ENCODE measurements at regions not wholly inside any gene's neighbourhood (a gene's known extent, or its start where the extent isn't known, plus 50 kb on each side); places are given as distances from the start of the nearest gene placed in this dataset.
"Not testable (repeated sequence)": the region's sequence is repeated elsewhere in the genome, so short reads cannot be mapped to it uniquely, and the experiment has no call there.

DNA sequence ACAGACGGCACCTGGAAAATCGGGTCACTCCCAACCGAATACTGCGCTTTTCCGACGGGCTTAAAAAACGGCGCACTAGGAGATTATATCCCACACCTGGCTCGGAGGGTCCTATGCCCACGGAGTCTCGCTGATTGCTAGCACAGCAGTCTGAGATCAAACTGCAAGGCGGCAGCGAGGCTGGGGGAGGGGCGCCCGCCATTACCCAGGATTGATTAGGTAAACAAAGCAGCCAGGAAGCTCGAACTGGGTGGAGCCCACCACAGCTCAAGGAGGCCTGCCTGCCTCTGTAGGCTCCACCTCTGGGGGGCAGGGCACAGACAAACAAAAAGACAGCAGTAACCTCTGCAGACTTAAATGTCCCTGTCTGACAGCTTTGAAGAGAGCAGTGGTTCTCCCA, 64.5 kb downstream of the SLC30A10 start:
- not testable (repeated sequence) for H3K4me3 ChIP-seq, H3K27ac ChIP-seq

DNA sequence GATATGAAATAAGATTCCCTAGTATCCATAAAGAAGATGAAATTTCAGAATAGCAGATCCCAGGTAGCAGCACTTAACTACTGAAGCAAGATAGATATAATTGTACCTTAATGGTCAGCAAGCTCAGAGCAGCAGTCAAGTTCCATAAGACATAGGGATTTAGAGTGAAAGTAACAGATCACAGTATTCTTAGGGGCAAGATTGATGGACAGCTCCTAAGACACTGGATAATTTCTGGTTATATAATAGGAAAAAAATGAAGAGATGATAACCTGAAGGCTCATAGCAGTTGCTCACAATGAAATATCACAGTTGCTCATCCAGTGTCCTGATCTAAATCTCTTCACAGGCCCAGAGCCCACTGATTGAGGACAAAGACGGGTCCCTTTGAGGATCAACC, 66.0 kb downstream of the SLC30A10 start:
- Histone ChIP-seq H3K27ac (no peak overlapping the region), H3K4me3 (no peak overlapping the region)

DNA sequence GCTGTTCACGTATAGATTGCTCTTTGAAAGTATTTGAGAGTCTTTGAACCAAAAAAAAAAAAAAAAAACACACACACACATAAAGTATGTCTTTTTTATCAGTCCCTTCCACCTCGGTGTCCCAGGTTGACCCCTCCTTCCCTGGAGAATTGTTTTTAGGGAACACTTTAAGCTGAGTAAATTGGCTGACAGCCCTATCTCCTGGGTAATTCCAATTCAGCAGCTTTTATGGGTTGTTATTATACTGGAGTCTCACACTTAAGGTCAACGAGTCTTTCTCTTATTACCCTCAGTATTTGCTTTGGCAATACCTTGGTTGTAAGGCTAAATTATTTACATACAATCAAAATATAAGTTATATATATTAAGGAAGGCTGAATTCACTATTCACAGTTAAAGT, 69.4 kb downstream of the SLC30A10 start:
- no peak overlapping the region for H3K27ac ChIP-seq
- no peak overlapping the region for H3K4me3 ChIP-seq

DNA sequence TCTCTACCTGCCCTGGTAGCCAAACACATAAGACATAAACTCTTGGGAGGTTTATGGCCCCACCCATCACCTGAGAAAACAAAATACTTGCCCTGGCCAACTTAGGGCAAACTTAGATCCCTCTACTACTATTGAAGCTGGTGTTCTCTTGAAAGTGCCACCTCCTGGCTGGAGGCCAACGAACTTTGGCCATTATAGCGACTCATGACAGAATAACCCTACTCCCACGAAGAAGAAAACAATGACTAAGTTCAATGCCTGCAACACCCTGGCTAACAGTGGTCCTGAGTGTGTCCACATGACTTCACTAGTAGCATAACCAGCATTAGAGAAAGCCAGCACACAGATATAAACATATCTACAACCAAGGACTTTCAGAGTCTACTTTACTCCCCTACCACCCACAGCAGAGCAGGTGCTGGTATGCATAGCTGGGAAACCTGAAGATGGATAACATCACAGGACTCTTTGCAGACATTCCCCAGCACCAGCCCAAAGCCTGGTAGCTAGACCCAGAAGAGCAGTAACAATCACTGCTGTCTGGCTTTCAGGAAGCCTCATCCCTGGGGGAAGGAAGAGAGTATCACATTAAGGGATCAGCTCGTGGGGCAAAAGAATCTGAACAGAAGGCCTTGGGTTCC, 81.0 kb downstream of the SLC30A10 start:
- Histone ChIP-seq H3K27ac (no peak overlapping the region), H3K4me3 (no peak overlapping the region)

DNA sequence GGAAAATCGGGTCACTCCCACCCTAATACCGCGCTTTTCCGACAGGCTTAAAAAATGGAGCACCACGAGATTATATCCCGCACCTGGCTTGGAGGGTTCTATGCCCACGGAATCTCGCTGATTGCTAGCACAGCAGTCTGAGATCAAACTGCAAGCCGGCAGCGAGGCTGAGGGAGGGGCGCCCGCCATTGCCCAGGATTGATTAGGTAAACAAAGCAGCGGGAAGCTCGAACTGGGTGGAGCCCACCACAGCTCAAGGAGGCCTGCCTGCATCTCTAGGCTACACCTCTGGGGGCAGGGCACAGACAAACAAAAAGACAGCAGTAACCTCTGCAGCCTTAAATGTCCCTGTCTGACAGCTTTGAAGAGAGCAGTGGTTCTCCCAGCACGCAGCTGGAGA, 88.8 kb downstream of the SLC30A10 start:
- H3K4me3 ChIP-seq = not testable (repeated sequence)

DNA sequence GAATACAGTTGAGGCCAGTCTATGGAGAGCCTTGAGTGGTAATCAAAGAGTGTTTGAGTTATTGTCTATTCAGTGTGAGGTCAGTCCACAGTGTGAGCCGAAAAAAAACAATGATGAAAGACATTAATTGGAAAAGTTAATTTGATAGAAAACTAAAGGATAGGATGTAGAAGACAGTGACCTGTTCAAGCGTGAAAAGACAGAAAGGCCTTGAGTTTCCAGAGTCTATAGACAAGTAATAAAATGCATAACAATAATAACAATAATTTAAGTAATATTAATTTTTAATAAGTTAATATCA, 90.4 kb downstream of the SLC30A10 start:
- no peak overlapping the region for H3K27ac ChIP-seq
- no peak overlapping the region for H3K4me3 ChIP-seq

More for the DNA sequence above, 88.8 kb downstream of the SLC30A10 start:
- not testable (repeated sequence) for H3K27ac ChIP-seq

DNA sequence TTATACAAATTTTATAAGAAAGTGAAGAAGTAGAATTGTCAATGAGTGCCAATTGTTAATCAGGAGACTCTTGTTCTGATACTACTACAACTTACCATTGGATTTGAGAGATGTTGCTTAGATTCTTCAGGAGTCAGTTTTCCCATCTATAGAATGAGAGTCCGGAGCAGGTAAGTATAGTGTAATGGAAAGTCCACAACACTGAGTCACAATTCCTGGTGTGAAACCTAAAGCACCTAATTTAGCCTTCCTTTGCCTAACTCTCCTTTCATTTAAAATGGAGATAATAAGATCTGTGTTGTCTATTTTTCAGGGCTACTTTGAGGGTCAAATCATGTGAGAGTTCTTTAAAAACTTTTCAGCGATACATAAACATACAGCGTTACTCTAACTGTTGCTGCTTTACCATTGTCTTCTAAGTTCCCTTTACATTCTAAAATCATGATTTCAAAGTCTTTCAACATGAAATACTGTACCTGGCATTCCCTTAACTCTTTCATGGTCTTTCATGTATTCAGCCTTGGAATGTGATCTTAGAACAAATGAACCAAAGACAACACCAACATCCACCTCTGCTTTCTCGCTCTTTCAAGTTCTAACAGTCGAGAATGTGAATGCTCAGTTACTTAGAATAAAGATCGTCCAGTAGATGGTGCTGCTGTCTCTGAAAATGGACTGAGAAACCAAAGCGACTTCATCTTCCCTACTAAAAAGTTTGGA, 90.9 kb downstream of the SLC30A10 start:
- no peak overlapping the region for H3K4me3 ChIP-seq
- no peak overlapping the region for H3K27ac ChIP-seq

DNA sequence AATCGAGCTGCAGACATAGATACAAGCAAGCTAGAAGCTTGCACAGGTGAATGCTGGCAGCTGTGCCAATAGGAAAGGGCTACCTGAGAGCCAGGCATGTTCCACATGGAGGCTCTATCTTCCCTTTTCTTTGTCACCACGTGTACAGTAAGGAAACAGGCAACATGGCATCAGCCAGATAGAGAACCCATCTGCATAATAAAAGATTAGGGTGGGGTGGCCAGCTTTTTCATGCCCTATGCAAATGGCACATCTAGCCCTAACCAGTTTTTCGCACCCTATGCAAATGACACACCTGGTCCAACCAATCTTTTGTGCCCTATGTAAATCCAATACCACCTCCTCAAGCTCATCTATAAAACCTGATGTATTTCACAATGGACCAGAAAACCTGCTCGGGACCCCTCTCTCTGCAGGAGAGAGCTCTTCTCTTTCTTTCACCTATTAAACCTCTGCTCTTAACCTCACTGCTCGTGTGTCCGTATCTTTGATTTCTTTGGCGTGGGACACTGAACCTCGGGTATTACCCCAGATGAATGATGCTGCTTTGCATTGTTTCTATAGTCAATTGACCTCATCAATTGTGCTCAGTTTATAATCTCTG, 93.9 kb downstream of the SLC30A10 start:
- no peak overlapping the region for H3K27ac ChIP-seq
- no peak overlapping the region for H3K4me3 ChIP-seq

DNA sequence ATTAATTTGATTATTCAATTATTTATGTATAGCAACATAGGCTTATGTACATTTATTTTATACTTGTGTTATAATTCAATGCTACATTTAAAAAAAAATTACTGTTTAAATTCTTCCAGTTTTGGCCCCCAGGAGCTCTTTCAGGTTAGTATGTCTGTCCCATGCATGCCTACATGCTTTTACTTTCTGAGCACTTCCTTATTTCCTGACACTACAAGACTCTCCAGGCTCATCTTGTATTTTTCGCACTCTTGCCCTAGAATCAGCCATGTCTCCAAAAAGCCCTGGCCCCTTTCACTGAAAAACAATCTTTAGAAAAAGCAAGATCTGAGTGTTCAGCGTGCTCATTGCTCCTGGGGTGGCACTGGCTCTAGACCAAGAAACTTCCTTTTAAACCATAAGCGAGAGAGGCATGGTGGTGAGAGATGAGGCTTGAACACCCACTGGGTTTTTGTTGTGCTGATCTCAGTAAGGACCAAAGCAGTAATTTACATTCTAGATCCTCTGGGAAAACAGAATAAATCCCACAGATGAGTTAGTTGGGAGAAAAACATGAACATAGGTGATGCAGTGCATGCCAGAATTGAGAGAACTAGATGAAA, 95.0 kb downstream of the SLC30A10 start:
- H3K27ac ChIP-seq = no peak overlapping the region

DNA sequence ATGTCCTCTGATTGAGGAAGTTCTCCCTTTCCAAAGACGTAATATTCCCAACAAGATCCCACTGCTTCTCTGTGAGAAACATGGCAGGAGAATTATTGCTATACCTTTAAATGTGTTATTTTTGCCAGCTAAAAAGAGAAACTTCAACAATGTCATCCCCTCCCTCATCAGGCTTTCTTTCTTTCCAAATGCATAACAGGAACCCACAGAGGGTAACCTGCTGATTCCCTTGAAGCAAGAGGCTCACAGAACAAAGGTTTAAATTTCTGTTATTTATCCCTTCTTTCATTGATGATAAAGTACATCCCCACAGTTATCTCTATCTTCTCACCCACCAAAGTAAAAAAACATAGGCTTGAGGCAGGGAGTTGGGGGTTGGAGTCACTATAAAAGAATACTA, 102.1 kb downstream of the SLC30A10 start:
- Histone ChIP-seq H3K27ac (no peak overlapping the region), H3K4me3 (no peak overlapping the region)

More for the DNA sequence above, 95.0 kb downstream of the SLC30A10 start:
- H3K4me3 ChIP-seq = no peak overlapping the region

DNA sequence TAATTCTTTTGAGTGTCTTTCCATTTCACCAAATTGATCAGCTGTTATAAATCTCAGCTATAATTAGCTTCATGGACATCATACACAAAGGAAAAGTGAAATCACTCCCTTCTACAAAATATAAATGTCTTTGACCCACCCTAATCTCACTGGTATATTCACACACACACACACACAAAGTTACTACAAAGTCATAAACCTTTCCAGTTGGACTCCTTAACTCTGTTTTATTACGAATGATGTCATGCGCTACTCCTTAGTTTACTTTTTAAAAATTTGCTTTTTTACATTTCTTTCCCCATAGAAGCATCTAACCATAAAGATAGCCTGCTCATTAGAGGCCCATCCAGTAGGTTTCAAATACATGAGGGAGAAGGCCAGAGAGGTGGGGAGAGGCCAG, 103.0 kb downstream of the SLC30A10 start:
- Histone ChIP-seq H3K27ac (no peak overlapping the region), H3K4me3 (no peak overlapping the region)

DNA sequence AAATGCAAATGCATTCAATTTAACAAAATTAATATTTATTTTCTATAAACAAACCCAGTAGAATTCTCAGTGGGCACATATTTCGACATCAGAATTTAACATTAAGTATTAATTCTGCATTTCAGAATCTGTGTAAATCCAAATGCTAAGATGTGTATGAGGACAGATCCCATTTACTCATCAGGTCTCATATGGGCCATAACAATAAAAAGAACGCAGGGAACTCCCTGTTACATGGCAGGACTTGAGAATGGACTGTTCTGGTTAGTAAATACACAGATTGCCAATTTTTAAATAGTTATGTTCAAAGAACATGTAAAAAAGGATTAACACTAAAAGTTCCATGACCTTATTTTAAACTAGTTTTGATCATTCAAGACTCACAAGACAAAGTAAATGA, 104.0 kb downstream of the SLC30A10 start:
- no peak overlapping the region for H3K4me3 ChIP-seq

DNA sequence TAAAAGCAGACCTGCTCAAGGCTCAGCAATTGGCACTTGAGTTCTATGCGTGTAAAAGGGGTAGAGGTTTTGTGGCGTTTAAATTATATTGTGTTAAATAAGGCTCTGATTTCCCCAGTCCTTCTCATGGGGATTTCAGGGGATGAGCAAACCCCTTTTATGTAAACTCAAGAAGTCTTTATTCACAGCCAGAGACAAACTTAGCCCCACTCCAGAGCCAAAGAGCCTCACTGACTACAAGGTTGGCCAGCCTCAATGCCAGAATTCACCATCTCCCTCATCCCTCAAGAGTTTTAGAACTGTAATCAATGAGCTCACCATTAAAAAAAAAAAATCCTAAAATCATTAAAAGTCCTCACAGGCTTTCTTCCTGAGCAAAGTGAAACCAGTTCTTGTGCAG, 107.8 kb downstream of the SLC30A10 start:
- no peak overlapping the region for H3K27ac ChIP-seq
- no peak overlapping the region for H3K4me3 ChIP-seq

More for the DNA sequence above, 104.0 kb downstream of the SLC30A10 start:
- H3K27ac ChIP-seq = no peak overlapping the region

DNA sequence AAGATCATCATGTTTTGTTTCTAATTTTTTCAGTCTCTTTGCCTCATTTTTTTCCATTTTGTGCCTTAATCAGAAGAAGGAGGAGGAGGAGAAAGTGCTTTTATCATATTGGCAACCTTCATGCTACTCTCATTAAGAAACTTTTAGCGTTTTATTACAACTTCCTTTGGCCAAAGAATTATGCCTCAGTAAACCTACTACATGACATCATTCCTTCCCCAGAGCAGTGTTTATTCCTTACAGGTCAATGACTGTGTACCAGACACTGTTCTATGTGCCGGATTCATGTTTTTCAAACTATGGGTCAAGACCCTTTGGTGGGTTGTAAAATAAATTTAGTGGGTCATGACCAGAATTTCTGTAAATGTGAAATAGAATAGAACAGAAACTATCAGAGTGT, 110.4 kb downstream of the SLC30A10 start:
- no peak overlapping the region for H3K27ac ChIP-seq
- no peak overlapping the region for H3K4me3 ChIP-seq

DNA sequence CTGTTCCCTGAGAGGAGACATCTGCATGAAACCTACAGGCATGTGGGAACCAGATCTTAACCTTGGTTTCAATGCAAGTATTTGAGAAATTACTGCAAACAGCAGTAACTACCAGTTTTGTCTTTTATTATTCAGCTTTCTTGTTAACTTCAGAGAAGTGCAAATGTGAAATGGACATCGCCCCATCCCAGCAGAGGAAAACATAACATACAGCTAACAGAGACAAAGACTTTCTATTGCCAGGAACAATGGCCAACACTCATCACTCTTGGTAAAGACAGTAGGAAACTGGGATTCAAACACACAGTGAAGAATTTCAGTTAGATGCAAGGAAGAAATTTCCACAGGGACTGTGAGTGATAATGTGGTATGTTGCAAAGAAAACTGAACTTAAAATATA, 115.1 kb downstream of the SLC30A10 start:
- H3K27ac ChIP-seq = no peak overlapping the region

DNA sequence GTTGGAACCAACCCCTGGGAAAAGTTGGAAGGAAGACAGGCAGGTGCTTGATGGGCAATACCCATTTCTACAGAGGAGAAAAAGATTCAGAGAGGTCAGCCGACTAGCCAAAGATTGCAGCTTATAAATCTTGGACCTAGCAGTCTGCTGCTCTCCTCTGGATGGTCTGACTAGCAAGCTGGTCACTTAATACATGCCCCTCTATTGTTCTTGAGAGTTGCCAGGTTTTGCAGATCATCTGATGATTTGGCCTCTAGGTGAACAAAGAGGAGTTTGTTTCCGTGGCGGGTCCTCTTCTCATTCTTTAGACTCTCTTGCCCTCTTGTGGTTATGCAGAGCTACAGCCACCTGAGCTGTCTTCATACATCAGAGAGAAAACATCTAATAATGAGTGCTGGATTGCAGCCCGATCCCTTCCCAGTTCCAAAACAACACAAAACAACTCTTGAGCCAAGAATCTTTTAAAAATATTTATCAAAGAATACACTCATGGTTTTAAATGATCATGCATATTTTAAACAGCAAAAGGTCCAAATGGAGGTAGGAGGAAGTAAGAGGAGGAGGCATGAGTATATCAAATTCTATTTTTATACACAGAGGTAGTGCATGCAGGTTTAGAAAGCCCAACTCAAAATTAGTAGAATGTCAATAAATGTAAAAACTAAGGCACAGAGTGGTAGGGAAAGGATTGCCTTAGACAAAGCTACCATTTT, 115.7 kb downstream of the SLC30A10 start:
- Histone ChIP-seq H3K27ac (no peak overlapping the region), H3K4me3 (no peak overlapping the region)

More for the DNA sequence above, 115.1 kb downstream of the SLC30A10 start:
- no peak overlapping the region for H3K4me3 ChIP-seq

DNA sequence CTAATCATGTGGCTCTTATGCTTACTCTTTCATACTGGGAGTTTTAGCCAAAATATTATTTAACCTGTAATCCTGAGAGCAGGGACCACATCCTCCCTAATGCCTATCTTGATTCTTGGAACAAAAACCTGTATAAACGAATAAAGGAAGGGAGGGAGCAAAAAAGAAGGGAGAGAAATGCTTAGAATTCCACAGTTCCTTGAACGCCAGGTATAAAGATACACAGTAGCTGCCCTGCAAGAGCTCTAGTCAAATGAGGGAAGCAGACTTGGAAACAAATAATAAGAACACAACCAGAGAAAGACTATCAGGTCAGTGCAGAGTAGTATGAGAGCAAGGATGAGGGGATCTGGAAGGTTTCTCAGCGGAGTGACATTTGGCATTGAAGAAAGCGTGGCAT, 116.3 kb downstream of the SLC30A10 start:
- no peak overlapping the region for H3K4me3 ChIP-seq
- H3K27ac ChIP-seq = no peak overlapping the region

DNA sequence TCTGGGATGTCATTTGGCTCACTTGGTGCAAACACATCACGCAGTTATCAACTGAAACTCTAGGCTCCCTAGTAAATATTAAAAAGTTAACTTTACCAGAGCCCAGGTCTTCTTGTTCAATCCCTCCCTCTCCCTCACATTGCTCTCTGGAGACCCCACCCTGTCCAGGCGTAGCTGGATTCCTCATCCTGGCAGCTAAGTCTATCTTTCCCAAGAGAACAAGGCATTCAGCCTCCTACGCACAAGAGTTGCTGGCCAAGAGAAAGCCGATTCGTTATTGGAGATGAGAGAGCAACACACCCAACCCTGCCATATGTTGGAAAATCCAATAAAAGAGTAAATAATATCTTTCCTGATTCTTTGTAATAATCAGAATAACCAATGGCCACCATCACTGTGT, 117.9 kb downstream of the SLC30A10 start:
- Histone ChIP-seq H3K4me3 (no peak overlapping the region), H3K27ac (no peak overlapping the region)

DNA sequence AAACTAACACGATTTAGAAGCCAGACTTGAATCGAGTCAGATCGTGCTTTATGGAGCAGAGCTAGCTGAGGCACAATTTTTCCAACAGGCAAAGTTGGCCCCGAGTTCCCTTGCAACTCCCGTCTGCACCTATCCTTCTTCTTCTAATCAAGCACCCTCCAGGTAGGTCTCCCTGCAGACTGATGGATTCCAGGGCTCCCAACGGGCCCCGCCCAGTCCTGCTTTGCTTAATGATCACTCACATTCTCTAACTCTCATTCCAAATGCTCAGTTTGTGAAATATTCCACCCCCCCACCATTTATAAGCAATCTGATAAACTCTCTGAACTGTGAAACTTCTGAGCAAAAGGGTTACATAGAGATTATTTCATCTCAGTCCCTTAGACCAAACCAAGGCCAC, 119.6 kb downstream of the SLC30A10 start:
- H3K27ac ChIP-seq = no peak overlapping the region
- H3K4me3 ChIP-seq = no peak overlapping the region

DNA sequence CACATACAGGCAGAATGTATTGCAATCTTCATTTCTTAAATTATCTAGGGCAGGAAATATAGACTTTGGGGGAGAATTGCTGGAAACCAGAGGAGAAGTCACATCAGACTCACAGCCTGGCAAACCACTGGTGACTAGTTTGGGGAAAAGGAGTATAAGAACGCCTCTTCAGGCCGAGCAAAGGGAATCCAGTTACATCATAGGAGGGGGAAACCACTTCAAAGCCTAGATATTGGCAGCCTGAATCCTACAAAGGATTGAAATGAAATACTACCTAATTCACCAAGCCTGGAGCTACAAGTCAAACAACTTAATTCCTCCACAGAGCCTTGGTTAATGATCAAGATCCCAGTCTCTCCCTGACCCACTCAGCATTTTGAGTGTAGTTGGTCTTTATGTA, 121.7 kb downstream of the SLC30A10 start:
- no peak overlapping the region for H3K4me3 ChIP-seq

More for the DNA sequence above, 121.7 kb downstream of the SLC30A10 start:
- no peak overlapping the region for H3K27ac ChIP-seq
